ENCODE measurements at regions not wholly inside any gene's neighbourhood (a gene's known extent, or its start where the extent isn't known, plus 50 kb on each side); places are given as distances from the start of the nearest gene placed in this dataset.
A peak's percentile ranks its signal among the peaks of the same experiment; 100 is the strongest.
"Not testable (repeated sequence)": the region's sequence is repeated elsewhere in the genome, so short reads cannot be mapped to it uniquely, and the experiment has no call there.

- DNase-seq, result peak; percentile 64
Measured at GRCh38 chr5:125484272-125484741, 737.9 kb upstream of the ZNF608 start.

GRCh38 chr5:125484742-125485641, 738.6 kb upstream of the ZNF608 start:
- DNase-seq, result peak; percentile 89

- DNase-seq, result no peak
Measured at GRCh38 chr5:125485771-125486170, 739.3 kb upstream of the ZNF608 start.

- DNase-seq, result peak; percentile 7
Measured at GRCh38 chr5:125486634-125487033, 740.2 kb upstream of the ZNF608 start.

GRCh38 chr5:125487231-125487630, 740.8 kb upstream of the ZNF608 start:
- no peak for DNase-seq

- DNase-seq, result not testable (repeated sequence)
Measured at GRCh38 chr5:125487652-125488051, 741.2 kb upstream of the ZNF608 start.

DNA sequence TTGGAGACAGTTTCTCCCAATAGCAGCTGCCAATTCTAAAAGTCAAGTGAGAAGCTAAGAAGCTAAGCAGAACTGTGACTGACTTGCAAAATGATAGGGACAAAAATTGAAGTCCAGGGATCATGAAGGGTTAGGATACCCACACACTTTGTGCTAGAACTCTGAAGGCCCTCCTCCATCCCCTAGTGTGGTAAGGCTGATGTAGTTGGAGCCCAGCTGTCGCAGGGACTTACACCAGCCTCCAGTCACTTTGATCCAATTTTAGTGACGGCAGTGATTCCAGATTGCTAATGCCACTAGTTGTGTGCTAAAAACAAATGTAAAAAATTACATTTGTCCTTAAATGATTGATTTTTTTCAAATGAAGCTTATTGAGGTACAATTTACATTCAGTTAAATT, 742.7 kb upstream of the ZNF608 start:
- no peak for DNase-seq

DNA sequence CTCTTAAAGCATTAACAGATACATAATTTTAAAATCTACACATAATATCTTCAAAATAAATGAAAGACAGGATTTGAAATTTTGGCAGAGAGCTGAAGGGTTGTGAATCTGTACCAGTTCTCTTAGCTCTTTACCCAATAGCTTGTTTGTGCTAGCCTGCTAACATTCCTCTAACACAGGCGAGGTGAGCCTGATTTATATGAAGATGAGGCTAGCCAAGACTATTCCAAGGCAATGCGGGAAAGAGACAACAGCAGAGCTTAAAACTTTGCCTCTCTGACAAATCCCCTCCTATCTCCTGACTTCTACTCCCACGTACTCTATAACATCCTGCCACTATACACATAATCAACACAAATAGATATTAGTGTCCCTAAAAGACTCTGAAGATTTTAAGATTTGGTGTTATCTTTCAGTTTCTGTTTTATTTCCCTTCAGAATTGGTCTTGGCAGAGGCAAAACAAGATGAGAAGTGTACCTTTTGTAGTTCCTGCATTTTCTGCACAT, 745.6 kb upstream of the ZNF608 start:
- no peak for DNase-seq

DNA sequence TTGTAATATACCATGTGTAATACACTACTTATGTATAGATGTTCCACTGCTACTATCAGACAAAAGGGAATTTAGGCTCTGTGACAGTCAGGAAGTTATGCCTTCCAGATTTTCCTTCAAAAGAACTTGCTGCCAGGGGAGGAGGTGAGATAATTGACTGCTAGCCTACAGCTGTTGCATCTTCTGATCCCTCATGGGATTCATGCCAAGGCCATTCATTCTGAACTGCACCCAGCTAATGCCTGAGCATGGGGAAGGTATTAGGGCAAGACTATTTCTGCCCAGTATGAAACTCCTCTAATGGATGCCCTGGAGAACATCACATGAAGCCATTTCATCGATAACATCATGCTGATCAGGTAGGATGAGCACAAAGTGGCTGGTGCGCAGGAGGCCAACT, 746.5 kb upstream of the ZNF608 start:
- DNase-seq, result peak; percentile 1

- DNase-seq, result no peak
Measured at GRCh38 chr5:125496393-125496792, 750.0 kb upstream of the ZNF608 start.

- no peak for DNase-seq
Measured at GRCh38 chr5:125497651-125498050, 751.2 kb upstream of the ZNF608 start.

DNA sequence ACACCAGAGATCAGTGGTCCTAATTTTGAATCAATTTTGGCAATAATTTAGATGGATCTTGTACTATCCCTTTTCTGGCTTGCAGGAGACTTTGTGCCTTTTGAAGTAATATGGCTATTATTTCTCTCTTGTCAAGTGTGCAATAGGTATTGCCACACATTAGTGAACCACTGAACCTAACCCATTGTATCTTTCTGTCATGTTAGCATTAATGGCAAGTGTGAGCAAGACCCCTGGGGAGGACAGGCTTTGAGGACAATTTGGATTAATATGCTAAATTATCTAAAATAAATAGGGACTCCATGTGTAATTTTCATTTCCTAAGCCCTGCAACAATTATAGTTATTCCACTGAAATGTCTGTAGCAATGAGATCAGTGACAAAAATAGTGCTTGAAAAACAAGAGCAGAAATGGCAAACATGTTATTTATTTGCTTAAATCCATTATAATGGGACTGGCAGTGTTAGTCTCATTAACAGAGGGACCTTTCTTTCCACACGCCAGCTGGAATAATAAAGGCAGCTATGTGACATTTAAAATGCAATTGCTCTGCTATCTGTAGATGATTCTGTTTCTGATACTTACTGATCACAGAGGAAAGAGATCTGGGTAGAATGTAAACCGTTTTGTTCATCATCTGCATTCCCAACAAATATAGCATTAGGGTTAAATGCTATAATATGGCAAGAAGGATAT, 753.3 kb upstream of the ZNF608 start:
- DNase-seq, result no peak

DNA sequence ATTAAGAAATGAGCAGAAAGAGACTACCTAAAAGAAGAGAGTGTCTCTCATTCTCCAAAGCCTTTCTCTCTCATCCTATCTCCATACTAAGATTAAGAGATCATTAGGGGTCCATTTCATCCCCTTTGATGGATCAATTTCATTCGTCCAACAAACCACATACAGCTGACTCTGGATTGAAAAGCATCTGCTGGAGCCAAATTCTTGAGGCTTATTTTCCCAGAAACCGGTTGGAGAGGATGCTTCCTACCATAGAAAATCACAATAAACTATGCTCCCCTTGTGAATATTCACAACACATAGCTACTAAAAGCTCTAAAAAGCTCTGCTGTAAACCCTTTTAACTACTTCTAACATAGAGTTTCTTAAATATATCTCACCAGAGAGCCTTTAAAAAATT, 755.0 kb upstream of the ZNF608 start:
- DNase-seq, result no peak

GRCh38 chr5:125503946-125504345, 757.5 kb upstream of the ZNF608 start:
- no peak for DNase-seq

GRCh38 chr5:125505115-125505514, 758.7 kb upstream of the ZNF608 start:
- DNase-seq, result no peak

GRCh38 chr5:125506124-125506523, 759.7 kb upstream of the ZNF608 start:
- DNase-seq, result no peak

GRCh38 chr5:125508225-125508624, 761.8 kb upstream of the ZNF608 start:
- DNase-seq, result no peak

- no peak for DNase-seq
Measured at GRCh38 chr5:125510651-125511050, 764.2 kb upstream of the ZNF608 start.

GRCh38 chr5:125517973-125518550, 771.6 kb upstream of the ZNF608 start:
- no peak for DNase-seq

- DNase-seq, result no peak
Measured at GRCh38 chr5:125521289-125521688, 774.9 kb upstream of the ZNF608 start.

DNA sequence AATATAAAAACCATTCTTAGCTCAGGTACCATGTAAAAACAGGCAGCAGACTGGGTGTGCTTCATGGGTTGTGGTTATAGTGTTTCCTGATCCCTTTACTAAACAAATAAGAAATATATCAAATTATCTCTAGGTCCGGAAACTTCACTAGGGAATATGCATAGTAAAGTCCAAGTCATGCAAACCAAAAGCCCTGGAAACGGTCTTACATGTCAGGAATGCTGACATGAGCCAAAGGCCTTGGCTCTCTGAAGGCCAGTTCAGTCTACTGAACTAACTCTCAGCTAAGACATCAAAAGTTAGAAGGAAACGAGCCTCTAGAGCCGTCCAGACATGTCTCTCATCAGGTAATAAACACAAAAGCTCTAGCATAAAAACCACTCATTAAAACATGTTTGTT, 778.9 kb upstream of the ZNF608 start:
- DNase-seq, result no peak

DNA sequence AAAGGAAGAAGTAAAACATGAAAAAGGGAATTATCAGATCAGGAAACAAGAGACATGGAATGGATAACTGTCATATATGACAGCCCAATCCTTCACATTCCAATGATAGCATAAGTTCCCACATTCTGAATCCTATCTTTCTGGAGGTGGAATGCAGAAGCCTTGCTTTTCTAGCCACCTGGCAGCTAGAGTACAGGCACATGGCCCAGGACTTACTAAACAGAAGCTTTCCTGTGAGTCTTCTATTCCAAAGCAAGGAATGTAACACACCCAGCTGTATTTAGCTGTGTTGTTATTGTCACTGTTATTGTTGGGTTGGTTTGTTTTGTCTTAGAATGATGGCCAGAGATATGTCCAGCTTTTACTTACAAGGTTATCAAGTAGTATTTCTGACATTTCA, 780.5 kb upstream of the ZNF608 start:
- peak; percentile 3 for DNase-seq

GRCh38 chr5:125528881-125529280, 782.4 kb upstream of the ZNF608 start:
- no peak for DNase-seq
